ENCODE measurements at regions not wholly inside any gene's neighbourhood (a gene's known extent, or its start where the extent isn't known, plus 50 kb on each side); places are given as distances from the start of the nearest gene placed in this dataset.

- DNase-seq = peak; percentile 5
These were observed 375.7 kb upstream of the CAMK1G start for GRCh38 chr1:209207701-209208286.

- DNase-seq = no peak
These were observed 374.9 kb upstream of the CAMK1G start for GRCh38 chr1:209208648-209209047.

GRCh38 chr1:209213989-209214388 lies 369.5 kb upstream of the CAMK1G start:
- no peak for DNase-seq

DNA sequence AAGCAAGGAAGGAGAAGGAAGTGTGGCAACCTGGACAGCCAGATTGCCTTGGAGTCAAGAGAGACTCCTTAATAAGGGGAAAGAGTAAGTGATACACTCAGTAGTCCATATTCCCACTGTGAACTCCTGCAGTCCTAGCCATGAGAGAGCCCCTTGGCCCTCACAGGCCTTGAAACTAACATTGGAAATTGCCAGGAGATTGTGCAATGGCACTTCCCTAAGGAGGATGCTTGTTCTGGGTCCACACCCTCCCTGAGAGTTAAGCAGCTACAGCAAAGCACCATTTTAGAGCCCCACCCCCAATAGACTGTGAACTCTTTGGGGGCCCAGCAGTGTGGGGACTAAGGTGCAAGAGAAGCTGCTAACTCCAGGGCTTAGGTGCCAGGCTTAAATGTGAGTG lies 367.7 kb upstream of the CAMK1G start:
- DNase-seq = no peak

- no peak for DNase-seq
These were observed 365.4 kb upstream of the CAMK1G start for GRCh38 chr1:209218113-209218512.

DNA sequence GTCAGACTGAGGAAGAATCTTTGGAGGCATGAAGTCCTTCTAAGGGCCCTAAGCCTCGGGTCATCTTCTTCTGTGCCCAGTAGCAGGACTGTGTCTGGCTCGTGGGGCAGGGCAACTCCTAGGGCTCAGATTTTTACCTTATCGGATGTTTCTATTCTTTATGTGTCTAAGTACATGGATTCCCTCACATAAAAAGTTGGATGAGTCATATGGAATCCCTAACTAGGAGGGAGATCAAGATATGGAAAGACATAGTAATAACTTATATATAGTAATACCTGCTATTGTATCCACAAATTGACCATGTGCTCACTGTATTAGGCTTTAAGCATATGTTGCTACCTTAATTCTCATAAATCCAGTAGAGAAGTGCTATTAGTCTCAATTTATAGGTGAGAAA lies 364.5 kb upstream of the CAMK1G start:
- no peak for DNase-seq

- DNase-seq = no peak
These were observed 363.6 kb upstream of the CAMK1G start for GRCh38 chr1:209219791-209220524.

GRCh38 chr1:209222826-209223225 lies 360.7 kb upstream of the CAMK1G start:
- DNase-seq = no peak

- DNase-seq = no peak
These were observed 359.7 kb upstream of the CAMK1G start for GRCh38 chr1:209223791-209224190.

DNA sequence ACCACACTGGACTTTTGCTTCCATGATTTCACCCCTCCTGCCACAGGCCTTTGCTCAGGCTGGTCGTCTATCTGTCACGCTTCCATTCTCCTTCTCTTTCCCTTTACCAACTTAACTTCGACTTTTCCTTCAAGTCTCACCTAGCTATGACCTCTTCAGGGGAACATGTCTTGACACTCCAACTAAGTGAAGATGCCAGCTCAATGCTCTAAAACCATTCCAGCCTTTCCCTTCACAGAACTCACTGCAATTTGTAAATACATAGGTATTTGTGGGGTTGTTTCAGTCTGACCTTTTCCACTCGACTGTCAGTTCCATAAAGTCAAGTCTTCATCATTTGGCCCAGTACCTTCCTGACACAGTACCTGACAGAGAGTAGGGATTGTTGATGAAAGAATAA lies 358.6 kb upstream of the CAMK1G start:
- DNase-seq = no peak

DNA sequence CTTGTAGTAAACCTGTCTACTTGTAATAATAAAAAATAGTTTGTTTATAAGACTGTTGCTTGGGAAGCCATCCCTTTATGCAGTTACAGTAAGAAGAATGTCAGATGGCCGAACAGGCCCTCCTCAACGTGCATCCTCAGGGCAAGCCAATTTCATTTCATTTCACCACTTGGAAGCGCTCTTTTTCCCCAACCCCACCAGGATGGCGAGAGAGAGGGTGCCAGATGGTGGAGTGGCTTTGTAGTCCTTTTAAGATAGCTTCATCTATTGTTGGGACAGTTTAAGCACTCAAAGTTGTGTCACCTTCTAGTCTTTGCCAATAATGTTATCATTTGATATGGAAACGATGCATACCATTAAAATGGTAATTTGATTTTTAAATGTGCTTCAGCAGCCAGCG lies 356.3 kb upstream of the CAMK1G start:
- no peak for DNase-seq

GRCh38 chr1:209227941-209228340 lies 355.6 kb upstream of the CAMK1G start:
- no peak for DNase-seq

GRCh38 chr1:209229494-209230061 lies 353.9 kb upstream of the CAMK1G start:
- DNase-seq = no peak

GRCh38 chr1:209230314-209230713 lies 353.2 kb upstream of the CAMK1G start:
- DNase-seq = no peak

DNA sequence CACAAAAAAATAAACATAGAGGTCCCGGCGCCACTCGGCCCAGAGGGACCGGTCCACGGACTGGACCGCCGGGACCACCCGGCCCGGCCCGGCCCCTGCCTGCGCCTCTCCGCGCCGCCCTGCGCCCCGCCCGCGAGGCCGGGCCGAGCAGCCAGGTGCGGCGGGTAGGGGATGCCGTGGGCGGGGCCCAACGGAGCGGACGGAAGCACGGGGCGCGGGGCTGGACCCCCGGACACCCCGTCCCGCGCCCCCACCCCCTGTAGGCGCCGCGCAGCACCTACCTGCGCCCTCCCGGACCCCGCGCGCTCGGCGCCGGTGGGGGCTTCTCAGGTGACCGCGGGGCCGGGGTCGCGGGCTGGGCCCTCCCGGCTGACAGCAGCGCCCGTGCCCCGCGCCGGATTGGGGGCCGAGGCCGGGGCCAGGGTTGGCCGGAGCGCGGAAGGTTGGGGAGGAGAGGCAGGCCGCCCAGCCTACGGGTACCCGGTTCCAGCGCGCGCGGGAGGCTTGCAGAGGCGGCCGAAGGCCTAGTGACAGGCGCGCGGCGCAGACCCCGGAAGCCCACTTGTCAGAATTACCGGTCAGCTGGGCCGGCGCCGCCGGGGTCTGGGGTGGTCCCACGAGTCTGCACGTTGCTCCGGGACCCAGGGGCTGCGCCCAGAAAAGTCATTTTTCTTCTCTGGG lies 351.9 kb upstream of the CAMK1G start:
- no peak for DNase-seq

- no peak for DNase-seq
These were observed 351.3 kb upstream of the CAMK1G start for GRCh38 chr1:209232197-209232596.

DNA sequence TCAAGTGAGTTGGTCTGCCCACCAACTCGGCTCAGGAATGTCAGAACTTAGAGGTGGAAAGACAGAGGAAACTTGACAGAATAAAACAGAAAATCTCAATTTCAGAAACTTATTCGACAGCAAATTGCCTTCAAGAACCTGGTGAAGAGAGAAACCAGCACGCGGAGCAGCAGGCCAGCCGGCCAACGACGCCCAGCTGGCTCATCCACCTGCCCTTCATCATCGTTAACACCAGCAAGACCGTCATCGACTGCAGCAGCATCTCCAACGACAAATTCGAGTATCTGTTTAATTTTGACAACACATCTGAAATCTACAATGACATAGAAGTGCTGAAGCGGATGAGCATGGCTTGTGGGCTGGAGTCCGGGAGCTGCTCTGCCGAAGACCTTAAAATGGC lies 350.8 kb upstream of the CAMK1G start:
- no peak for DNase-seq

DNA sequence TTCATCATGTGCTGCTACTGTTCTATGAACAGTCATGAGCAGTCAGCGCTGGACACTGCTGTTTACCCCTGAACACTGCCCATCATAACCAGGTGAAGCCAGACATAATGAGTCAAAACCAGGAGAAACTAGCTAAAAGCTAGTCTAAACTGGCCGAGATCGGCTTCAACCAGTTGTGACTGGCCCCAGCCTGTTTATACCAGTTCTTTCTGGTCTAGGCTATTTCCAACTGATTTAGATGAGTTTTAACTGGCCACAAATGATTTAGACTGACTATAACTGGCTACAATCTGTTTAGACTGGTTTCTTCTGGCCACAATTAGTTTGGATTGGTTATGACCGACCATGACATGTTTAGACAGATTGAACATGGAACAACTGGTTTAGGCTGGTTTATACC lies 348.3 kb upstream of the CAMK1G start:
- DNase-seq = no peak

DNA sequence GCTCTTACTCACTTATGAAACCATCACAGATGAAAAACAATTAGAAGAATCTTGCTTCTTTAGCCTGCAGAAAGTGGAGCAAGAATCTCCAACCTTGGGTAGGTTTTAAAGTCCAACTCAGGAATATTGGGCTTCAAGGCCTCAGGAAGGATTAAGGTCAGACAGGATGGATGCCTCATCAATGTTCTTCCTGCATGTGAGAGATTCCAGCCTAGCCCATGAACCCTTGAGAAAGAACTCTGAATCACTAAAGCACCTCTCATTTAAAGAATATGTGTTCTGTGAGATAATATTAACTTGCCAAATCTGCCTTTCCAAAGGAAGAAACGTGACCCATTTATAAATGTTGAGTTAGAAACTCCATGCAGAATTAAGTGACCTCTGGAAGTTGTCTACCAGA lies 345.2 kb upstream of the CAMK1G start:
- DNase-seq = no peak

DNA sequence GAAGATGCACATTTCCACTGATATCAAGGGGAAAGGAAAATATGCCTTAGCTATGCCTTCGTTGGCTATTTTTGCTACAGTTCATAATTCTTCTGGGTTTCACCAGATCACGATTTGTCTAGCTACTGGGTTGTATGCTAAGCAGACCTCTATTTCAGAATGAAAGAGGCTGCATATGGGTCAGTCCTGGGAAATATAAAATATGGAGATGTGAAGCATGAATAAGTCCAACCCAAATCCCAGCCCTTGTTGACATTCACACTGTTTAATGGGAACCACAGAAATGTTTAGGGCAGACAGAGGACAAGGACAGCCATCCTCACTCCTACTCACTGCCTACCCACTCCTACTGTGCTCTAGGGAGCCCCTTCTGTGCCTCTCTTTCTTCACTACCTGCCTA lies 343.2 kb upstream of the CAMK1G start:
- DNase-seq = no peak

GRCh38 chr1:209241487-209241886 lies 342.0 kb upstream of the CAMK1G start:
- no peak for DNase-seq

DNA sequence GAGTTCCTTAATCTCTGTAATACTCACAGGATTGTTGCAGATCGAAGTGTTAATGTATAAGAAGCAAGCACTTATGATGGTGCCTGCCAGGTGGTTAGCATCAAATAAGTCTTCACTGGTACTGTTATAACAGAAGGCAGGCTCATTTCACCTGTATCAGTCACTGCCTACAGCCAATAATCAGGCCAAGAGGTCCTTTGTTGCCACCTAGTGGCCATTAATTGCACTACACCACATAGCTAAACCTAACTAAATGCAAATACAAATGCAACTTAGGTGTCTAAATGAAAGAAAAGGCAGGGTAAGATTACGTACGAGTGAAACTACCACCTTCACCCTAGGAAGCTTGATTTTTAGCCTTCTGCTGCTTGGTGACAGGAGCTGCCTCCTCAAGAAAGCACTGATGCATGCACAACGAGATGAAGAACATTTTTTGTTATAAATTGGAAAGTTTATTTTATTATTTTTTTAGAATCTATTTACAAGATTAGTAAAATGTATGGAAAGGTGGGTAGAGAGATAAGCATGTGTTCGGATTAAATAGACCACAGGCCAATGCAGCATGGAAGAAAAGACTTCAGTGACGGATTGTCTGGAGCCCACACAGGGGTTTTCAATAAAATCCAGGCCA lies 334.8 kb upstream of the CAMK1G start:
- peak; percentile 51 for DNase-seq

GRCh38 chr1:209249280-209249670 lies 334.2 kb upstream of the CAMK1G start:
- DNase-seq = no peak
